ENCODE measurements at regions not wholly inside any gene's neighbourhood (a gene's known extent, or its start where the extent isn't known, plus 50 kb on each side); places are given as distances from the start of the nearest gene placed in this dataset.

- TF ChIP-seq CTCF (IDR thresholded peaks at IDR 0.05) (no peak), POLR2A (IDR thresholded peaks at IDR 0.05) (no peak)
Measured at GRCh38 chr4:56748271-56748670, 67.2 kb upstream of the HOPX start.

GRCh38 chr4:56746639-56747038 lies 65.5 kb upstream of the HOPX start:
- Histone ChIP-seq H3K4me3 (no peak overlapping the region), H3K27me3 (no peaks in the 10 kb centered on the region), H3K4me1 (no peaks in the 10 kb centered on the region), H3K36me3 (no peaks in the 10 kb centered on the region), H3K9me3 (no peaks in the 10 kb centered on the region), H3K27ac (no peak overlapping the region)
- TF ChIP-seq POLR2A (IDR thresholded peaks at IDR 0.05) (no peak), CTCF (IDR thresholded peaks at IDR 0.05) (no peak)
- intact Hi-C loops (cut with DNase I; ENCODE audit: low total_unique reads), result no loop called here
- DNase-seq, result no peak

More at GRCh38 chr4:56748271-56748670, 67.2 kb upstream of the HOPX start:
- no peak overlapping the region for H3K4me3 ChIP-seq
- H3K4me1 ChIP-seq, result no peaks in the 10 kb centered on the region
- H3K27ac ChIP-seq, result no peak overlapping the region
- no peak for DNase-seq
- intact Hi-C loops (cut with DNase I; ENCODE audit: low total_unique reads), result no loop called here
- H3K27me3 ChIP-seq, result no peaks in the 10 kb centered on the region
- no peaks in the 10 kb centered on the region for H3K36me3 ChIP-seq
- no peaks in the 10 kb centered on the region for H3K9me3 ChIP-seq

GRCh38 chr4:56745042-56745441 lies 63.9 kb upstream of the HOPX start:
- Histone ChIP-seq H3K27me3 (no peaks in the 10 kb centered on the region), H3K36me3 (no peaks in the 10 kb centered on the region), H3K4me1 (no peaks in the 10 kb centered on the region), H3K27ac (no peak overlapping the region), H3K9me3 (no peaks in the 10 kb centered on the region), H3K4me3 (no peak overlapping the region)
- no peak for DNase-seq
- intact Hi-C loops (cut with DNase I; ENCODE audit: low total_unique reads), result no loop called here
- TF ChIP-seq CTCF (IDR thresholded peaks at IDR 0.05) (no peak), POLR2A (IDR thresholded peaks at IDR 0.05) (no peak)

GRCh38 chr4:56744030-56744429 lies 62.9 kb upstream of the HOPX start:
- no peaks in the 10 kb centered on the region for H3K27me3 ChIP-seq
- no peaks in the 10 kb centered on the region for H3K9me3 ChIP-seq
- TF ChIP-seq CTCF (IDR thresholded peaks at IDR 0.05) (no peak), POLR2A (IDR thresholded peaks at IDR 0.05) (no peak)
- H3K4me3 ChIP-seq, result no peak overlapping the region
- DNase-seq, result no peak
- intact Hi-C loops (cut with DNase I; ENCODE audit: low total_unique reads), result no loop called here
- H3K27ac ChIP-seq, result no peak overlapping the region
- no peaks in the 10 kb centered on the region for H3K4me1 ChIP-seq
- no peaks in the 10 kb centered on the region for H3K36me3 ChIP-seq

GRCh38 chr4:56743550-56743949 lies 62.5 kb upstream of the HOPX start:
- TF ChIP-seq CTCF (IDR thresholded peaks at IDR 0.05) (no peak), POLR2A (IDR thresholded peaks at IDR 0.05) (no peak)
- Histone ChIP-seq H3K27me3 (no peaks in the 10 kb centered on the region), H3K4me1 (no peaks in the 10 kb centered on the region), H3K9me3 (no peaks in the 10 kb centered on the region), H3K36me3 (no peaks in the 10 kb centered on the region), H3K4me3 (no peak overlapping the region), H3K27ac (no peak overlapping the region)
- intact Hi-C loops (cut with DNase I; ENCODE audit: low total_unique reads), result no loop called here
- no peak for DNase-seq

Measured in uterus (tissue), 3 donors.